ENCODE measurements at regions not wholly inside any gene's neighbourhood (a gene's known extent, or its start where the extent isn't known, plus 50 kb on each side); places are given as distances from the start of the nearest gene placed in this dataset.

- Mint-ChIP-seq H3K4me3 (no peak overlapping the region), H3K36me3 (ENCODE audit: low read depth) (no peaks in the 10 kb centered on the region), H3K4me1 (ENCODE audit: low read depth) (no peaks in the 10 kb centered on the region), H3K27ac (no peak overlapping the region), H3K9me3 (no peaks in the 10 kb centered on the region), H3K27me3 (ENCODE audit: insufficient read depth) (peaks cover 4% of the 10 kb centered on the region)
- intact Hi-C loops (cut with micrococcal nuclease), result no loop called here
- DNase-seq (ENCODE audit: low spot score), result no peak
Observed at GRCh38 chr1:78825561-78825960, 175.9 kb downstream of the IFI44 start.

GRCh38 chr1:78829644-78830043, 176.9 kb downstream of the ADGRL4 start:
- H3K27ac Mint-ChIP-seq, result no peak overlapping the region
- intact Hi-C loops (cut with micrococcal nuclease), result loop anchor here (10.0 kb wide), 1 partner anchor 215 kb away; no protein-coding TSS in a partner anchor
- no peaks in the 10 kb centered on the region for H3K36me3 Mint-ChIP-seq (ENCODE audit: low read depth)
- no peaks in the 10 kb centered on the region for H3K9me3 Mint-ChIP-seq
- no peak overlapping the region for H3K4me3 Mint-ChIP-seq
- peaks cover 2% of the 10 kb centered on the region for H3K27me3 Mint-ChIP-seq (ENCODE audit: insufficient read depth)
- DNase-seq (ENCODE audit: low spot score), result no peak
- no peaks in the 10 kb centered on the region for H3K4me1 Mint-ChIP-seq (ENCODE audit: low read depth)

GRCh38 chr1:78830321-78830720, 176.2 kb downstream of the ADGRL4 start:
- intact Hi-C loops (cut with micrococcal nuclease), result loop anchor here (10.0 kb wide), 1 partner anchor 214 kb away; no protein-coding TSS in a partner anchor
- Mint-ChIP-seq H3K4me1 (ENCODE audit: low read depth) (no peaks in the 10 kb centered on the region), H3K4me3 (no peak overlapping the region), H3K27ac (no peak overlapping the region), H3K36me3 (ENCODE audit: low read depth) (no peaks in the 10 kb centered on the region), H3K27me3 (ENCODE audit: insufficient read depth) (peaks cover 2% of the 10 kb centered on the region), H3K9me3 (no peaks in the 10 kb centered on the region)
- no peak for DNase-seq (ENCODE audit: low spot score)

- Mint-ChIP-seq H3K27ac (no peak overlapping the region), H3K9me3 (no peaks in the 10 kb centered on the region), H3K36me3 (ENCODE audit: low read depth) (no peaks in the 10 kb centered on the region), H3K4me3 (no peak overlapping the region), H3K27me3 (ENCODE audit: insufficient read depth) (peaks cover 4% of the 10 kb centered on the region), H3K4me1 (ENCODE audit: low read depth) (peaks cover 2% of the 10 kb centered on the region)
- intact Hi-C loops (cut with micrococcal nuclease), result loop anchor here (10.0 kb wide), 1 partner anchor 213 kb away; no protein-coding TSS in a partner anchor
- DNase-seq (ENCODE audit: low spot score), result no peak
Observed at GRCh38 chr1:78831731-78832360, 174.7 kb downstream of the ADGRL4 start.

GRCh38 chr1:78833491-78833890, 173.0 kb downstream of the ADGRL4 start:
- H3K4me3 Mint-ChIP-seq, result no peak overlapping the region
- peaks cover 4% of the 10 kb centered on the region for H3K27me3 Mint-ChIP-seq (ENCODE audit: insufficient read depth)
- DNase-seq (ENCODE audit: low spot score), result no peak
- no peaks in the 10 kb centered on the region for H3K9me3 Mint-ChIP-seq
- no peak overlapping the region for H3K27ac Mint-ChIP-seq
- H3K36me3 Mint-ChIP-seq (ENCODE audit: low read depth), result no peaks in the 10 kb centered on the region
- intact Hi-C loops (cut with micrococcal nuclease), result loop anchor here (10.0 kb wide), 1 partner anchor 211 kb away; no protein-coding TSS in a partner anchor
- H3K4me1 Mint-ChIP-seq (ENCODE audit: low read depth), result peaks cover 8% of the 10 kb centered on the region

DNA sequence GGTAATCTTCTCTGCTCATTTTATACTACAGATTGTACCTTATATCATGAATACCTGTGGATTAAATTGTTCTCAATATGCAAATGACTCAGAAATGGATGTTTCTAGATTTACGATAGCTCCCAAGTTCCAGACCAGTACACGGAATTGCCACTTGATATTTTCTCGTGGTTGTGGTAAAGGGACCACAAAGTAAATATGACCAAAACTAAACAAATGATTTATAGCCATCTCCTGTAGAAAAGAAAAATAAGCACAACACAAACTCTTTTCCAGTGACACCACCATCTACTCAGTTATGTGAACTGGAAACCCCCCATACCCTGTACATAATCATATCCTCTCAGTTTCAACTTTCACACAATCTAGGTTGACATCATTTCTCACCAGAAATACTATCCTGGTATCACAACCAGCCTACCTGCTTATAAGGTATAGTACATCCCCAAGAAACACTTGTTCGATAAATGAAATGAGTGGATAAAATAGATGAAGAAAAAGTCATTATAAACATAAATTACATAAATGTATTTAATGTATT, 172.3 kb downstream of the ADGRL4 start:
- Mint-ChIP-seq H3K27me3 (ENCODE audit: insufficient read depth) (peaks cover 4% of the 10 kb centered on the region), H3K4me3 (no peak overlapping the region), H3K9me3 (no peaks in the 10 kb centered on the region), H3K4me1 (ENCODE audit: low read depth) (peaks cover 8% of the 10 kb centered on the region), H3K27ac (no peak overlapping the region), H3K36me3 (ENCODE audit: low read depth) (no peaks in the 10 kb centered on the region)
- DNase-seq (ENCODE audit: low spot score), result no peak
- intact Hi-C loops (cut with micrococcal nuclease), result loop anchor here (10.0 kb wide), 1 partner anchor 211 kb away; no protein-coding TSS in a partner anchor

GRCh38 chr1:78836726-78837125, 169.8 kb downstream of the ADGRL4 start:
- no peak for DNase-seq (ENCODE audit: low spot score)
- Mint-ChIP-seq H3K4me1 (ENCODE audit: low read depth) (peaks cover 12% of the 10 kb centered on the region), H3K9me3 (no peaks in the 10 kb centered on the region), H3K36me3 (ENCODE audit: low read depth) (no peaks in the 10 kb centered on the region), H3K27me3 (ENCODE audit: insufficient read depth) (peaks cover 6% of the 10 kb centered on the region), H3K4me3 (no peak overlapping the region), H3K27ac (no peak overlapping the region)
- intact Hi-C loops (cut with micrococcal nuclease), result loop anchor here (5.0 to 10.0 kb wide), 2 partner anchors 208 to 704 kb away; no protein-coding TSS in a partner anchor

DNA sequence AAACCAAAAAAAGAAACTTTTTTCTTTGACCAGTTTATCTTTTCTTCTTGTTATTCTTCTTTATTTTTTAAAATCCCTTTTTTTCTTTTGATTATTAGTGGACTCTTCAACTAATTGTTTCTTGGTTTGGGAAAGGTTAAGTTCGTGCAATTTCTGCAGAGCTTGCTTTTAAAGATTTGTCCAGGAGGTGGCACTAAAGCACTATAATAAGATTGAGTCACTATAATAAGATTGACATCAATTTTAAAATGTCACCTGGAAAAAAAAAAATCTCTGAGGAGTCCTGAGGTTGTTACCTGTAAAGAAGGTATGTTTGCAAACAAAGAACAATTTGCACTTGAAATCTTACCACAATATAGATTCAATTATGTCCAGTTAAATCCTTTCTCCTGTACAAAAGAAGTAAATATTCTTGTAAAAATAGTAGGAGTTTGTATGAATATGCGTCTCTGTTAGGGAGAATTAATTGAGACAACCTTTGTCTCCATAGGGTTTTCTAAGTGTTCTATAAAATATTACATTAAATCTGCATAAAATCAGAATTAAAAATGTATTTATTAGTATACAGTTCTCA, 166.7 kb downstream of the ADGRL4 start:
- Mint-ChIP-seq H3K4me1 (ENCODE audit: low read depth) (peaks cover 12% of the 10 kb centered on the region), H3K4me3 (no peak overlapping the region), H3K27ac (no peak overlapping the region), H3K27me3 (ENCODE audit: insufficient read depth) (peaks cover 6% of the 10 kb centered on the region), H3K9me3 (no peaks in the 10 kb centered on the region), H3K36me3 (ENCODE audit: low read depth) (no peaks in the 10 kb centered on the region)
- intact Hi-C loops (cut with micrococcal nuclease), result loop anchor here (1.0 to 10.0 kb wide), 4 partner anchors 205 to 707 kb away; no protein-coding TSS in a partner anchor
- no peak for DNase-seq (ENCODE audit: low spot score)

All from activated T-helper 1 cell treated with anti-CD3 and anti-CD28 coated beads, Interleukin-12 subunit alpha, Interleukin-12 subunit beta, Interleukin-2, Interleukin-4 antibody, amounts not matched to agents 30 ng/mL and 10 ng/mL and 1 ng/mL, durations not matched to agents 14 hours and 24 hours and 36 hours (primary cell).